NCI-H1417 (cell line): ENCODE measurements at regions not wholly inside any gene's neighbourhood (a gene's known extent, or its start where the extent isn't known, plus 50 kb on each side); places are given as distances from the start of the nearest gene placed in this dataset.
"Not testable (repeated sequence)": the region's sequence is repeated elsewhere in the genome, so short reads cannot be mapped to it uniquely, and the experiment has no call there.

ENCODE experiments used
- DNase-seq, 3 experiments: peaks; one replicate each; lab custom pipeline; 2025; lab: John Stamatoyannopoulos, UW

DNA sequence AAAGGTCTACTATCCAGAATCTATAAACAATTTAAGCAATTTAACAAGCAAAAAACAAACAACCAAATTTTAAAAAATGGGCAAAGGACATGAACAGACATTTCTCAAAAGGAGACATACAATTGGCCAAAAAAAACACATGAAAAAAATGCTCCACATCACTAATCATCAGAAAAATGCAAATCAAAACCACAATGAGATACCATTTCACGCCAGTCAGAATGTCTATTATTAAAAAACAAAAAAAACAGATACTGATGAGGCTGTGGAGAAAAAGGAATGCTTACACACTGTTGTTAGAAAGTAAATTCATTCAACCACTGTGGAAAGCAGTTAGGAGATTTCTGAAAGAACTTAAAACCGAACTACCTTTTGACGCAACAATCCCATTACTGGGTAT, 66.4 kb upstream of the SESTD1 start:
- DNase-seq: no peak

DNA sequence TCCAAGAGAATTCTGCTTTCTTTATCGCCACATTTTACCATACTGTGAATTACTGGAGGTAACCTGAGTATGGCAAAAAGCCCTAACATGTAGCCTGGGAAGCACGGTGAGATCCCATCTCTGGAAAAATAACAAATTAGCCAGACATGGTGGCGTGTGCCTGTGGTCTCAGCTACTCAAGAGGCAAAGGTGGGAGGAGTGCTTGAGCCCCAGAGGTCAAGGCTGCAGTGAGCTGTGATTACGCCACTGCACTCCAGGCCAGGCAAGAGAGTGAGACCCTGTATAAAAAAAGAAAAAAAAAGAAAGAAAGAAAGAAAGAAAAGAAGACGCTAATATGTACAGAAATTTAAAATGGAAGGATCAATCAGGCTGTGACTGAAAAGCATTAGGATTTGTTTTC, 57.7 kb upstream of the SESTD1 start:
- no peak for DNase-seq

- not testable (repeated sequence) for DNase-seq
Observed at GRCh38 chr2:179321034-179321433, 56.4 kb upstream of the SESTD1 start.

GRCh38 chr2:179314729-179315128, 50.1 kb upstream of the SESTD1 start:
- DNase-seq: not testable (repeated sequence)
